ENCODE measurements at regions not wholly inside any gene's neighbourhood (a gene's known extent, or its start where the extent isn't known, plus 50 kb on each side); places are given as distances from the start of the nearest gene placed in this dataset.

- TF ChIP-seq, protein P1, sequence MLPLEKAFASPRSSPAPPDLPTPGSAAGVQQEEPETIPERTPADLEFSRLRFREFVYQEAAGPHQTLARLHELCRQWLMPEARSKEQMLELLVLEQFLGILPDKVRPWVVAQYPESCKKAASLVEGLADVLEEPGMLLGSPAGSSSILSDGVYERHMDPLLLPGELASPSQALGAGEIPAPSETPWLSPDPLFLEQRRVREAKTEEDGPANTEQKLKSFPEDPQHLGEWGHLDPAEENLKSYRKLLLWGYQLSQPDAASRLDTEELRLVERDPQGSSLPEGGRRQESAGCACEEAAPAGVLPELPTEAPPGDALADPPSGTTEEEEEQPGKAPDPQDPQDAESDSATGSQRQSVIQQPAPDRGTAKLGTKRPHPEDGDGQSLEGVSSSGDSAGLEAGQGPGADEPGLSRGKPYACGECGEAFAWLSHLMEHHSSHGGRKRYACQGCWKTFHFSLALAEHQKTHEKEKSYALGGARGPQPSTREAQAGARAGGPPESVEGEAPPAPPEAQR (tag by site-specific recombination; IDR thresholded peaks at IDR 0.05), result no peak
- TF ChIP-seq CTCF (tag by site-specific recombination; IDR thresholded peaks at IDR 0.05) (no peak), KLF7 (tag by site-specific recombination; IDR thresholded peaks at IDR 0.05; ENCODE audit: borderline replicate concordance) (no peak), ZNF292 (tag by site-specific recombination; IDR thresholded peaks at IDR 0.05; ENCODE audit: borderline replicate concordance, low read depth) (no peak)
Observed at GRCh38 chr13:78976696-78977095, 317.7 kb upstream of the OBI1 start.
